ENCODE measurements at regions not wholly inside any gene's neighbourhood (a gene's known extent, or its start where the extent isn't known, plus 50 kb on each side); places are given as distances from the start of the nearest gene placed in this dataset.

DNA sequence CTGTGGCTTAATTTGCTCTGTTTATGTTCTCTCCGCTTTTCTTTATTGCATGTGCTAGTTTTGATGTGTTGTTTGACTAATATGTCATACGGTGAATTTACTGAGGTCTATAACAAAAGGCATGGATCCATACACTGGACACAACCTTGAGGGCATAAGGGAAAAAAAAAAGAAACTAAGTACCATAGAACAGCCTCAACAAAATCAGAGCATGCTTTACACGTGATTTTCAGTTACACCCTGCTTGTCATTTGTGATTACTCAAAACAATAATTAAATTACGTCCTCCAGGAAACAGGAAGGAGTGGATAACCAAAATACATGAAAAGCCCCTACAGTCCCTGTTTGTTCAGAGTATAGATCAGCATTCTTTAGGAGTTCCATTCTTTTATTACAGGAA, 150.5 kb downstream of the CRPPA start:
- Mint-ChIP-seq H3K9me3 (no peaks in the 10 kb centered on the region; the same call in 2 of the 3 replicates), H3K36me3 (ENCODE audit: low read depth) (no peaks in the 10 kb centered on the region), H3K4me3 (no peak overlapping the region), H3K27ac (no peak overlapping the region), H3K4me1 (peaks cover 15% of the 10 kb centered on the region), H3K27me3 (ENCODE audit: insufficient read depth, low read depth, poor library complexity) (no peaks in the 10 kb centered on the region)
- Histone ChIP-seq H4K20me1 (replicated peaks; ENCODE audit: insufficient read depth) (no peaks in the 10 kb centered on the region), H3K79me2 (replicated peaks; ENCODE audit: insufficient read depth) (no peaks in the 10 kb centered on the region), H3K4me2 (no peak overlapping the region), H3F3A (replicated peaks; ENCODE audit: low read depth) (no peaks in the 10 kb centered on the region), H3K4me3 (no peak overlapping the region), H3K9me2 (ENCODE audit: insufficient read depth) (no peaks in the 10 kb centered on the region), H3K36me3 (ENCODE audit: insufficient read depth) (no peaks in the 10 kb centered on the region), H3K27me3 (ENCODE audit: insufficient read depth) (no peaks in the 10 kb centered on the region), H3K4me1 (ENCODE audit: insufficient read depth) (peaks cover 18% of the 10 kb centered on the region), H3K27ac (ENCODE audit: low read depth) (no peak overlapping the region), H2AFZ (no peak overlapping the region)
- ATAC-seq (no peak), DNase-seq (ENCODE audit: low spot score) (no peak)
- TF ChIP-seq, protein P1, sequence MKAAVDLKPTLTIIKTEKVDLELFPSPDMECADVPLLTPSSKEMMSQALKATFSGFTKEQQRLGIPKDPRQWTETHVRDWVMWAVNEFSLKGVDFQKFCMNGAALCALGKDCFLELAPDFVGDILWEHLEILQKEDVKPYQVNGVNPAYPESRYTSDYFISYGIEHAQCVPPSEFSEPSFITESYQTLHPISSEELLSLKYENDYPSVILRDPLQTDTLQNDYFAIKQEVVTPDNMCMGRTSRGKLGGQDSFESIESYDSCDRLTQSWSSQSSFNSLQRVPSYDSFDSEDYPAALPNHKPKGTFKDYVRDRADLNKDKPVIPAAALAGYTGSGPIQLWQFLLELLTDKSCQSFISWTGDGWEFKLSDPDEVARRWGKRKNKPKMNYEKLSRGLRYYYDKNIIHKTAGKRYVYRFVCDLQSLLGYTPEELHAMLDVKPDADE (IDR thresholded peaks at IDR 0.05) = no peak
- TF ChIP-seq NANOG (IDR thresholded peaks at IDR 0.05; ENCODE audit: borderline replicate concordance) (no peak), POLR2AphosphoS5 (IDR thresholded peaks at IDR 0.05; ENCODE audit: low read depth) (no peak), REST (IDR thresholded peaks at IDR 0.05; ENCODE audit: unreplicated experiment) (no peak), JUNB (IDR thresholded peaks at IDR 0.05; ENCODE audit: unreplicated experiment) (no peak), STAT1 (IDR thresholded peaks at IDR 0.05; ENCODE audit: unreplicated experiment) (no peak), EZH2 (IDR thresholded peaks at IDR 0.05; ENCODE audit: low read depth, unreplicated experiment) (no peak), CTCF (conservative IDR thresholded peaks at IDR 0.05; ENCODE audit: low read depth in 2 of 2) (no peak), EZH2phosphoT487 (IDR thresholded peaks at IDR 0.05; ENCODE audit: unreplicated experiment) (no peak), ZNF114 (CRISPR knock-in tag; IDR thresholded peaks at IDR 0.05) (no peak), ZNF331 (CRISPR knock-in tag; IDR thresholded peaks at IDR 0.05; ENCODE audit: low read depth) (no peak), CREB1 (CRISPR knock-in tag; IDR thresholded peaks at IDR 0.05; ENCODE audit: low read depth) (no peak)
- TF ChIP-seq, protein P2, sequence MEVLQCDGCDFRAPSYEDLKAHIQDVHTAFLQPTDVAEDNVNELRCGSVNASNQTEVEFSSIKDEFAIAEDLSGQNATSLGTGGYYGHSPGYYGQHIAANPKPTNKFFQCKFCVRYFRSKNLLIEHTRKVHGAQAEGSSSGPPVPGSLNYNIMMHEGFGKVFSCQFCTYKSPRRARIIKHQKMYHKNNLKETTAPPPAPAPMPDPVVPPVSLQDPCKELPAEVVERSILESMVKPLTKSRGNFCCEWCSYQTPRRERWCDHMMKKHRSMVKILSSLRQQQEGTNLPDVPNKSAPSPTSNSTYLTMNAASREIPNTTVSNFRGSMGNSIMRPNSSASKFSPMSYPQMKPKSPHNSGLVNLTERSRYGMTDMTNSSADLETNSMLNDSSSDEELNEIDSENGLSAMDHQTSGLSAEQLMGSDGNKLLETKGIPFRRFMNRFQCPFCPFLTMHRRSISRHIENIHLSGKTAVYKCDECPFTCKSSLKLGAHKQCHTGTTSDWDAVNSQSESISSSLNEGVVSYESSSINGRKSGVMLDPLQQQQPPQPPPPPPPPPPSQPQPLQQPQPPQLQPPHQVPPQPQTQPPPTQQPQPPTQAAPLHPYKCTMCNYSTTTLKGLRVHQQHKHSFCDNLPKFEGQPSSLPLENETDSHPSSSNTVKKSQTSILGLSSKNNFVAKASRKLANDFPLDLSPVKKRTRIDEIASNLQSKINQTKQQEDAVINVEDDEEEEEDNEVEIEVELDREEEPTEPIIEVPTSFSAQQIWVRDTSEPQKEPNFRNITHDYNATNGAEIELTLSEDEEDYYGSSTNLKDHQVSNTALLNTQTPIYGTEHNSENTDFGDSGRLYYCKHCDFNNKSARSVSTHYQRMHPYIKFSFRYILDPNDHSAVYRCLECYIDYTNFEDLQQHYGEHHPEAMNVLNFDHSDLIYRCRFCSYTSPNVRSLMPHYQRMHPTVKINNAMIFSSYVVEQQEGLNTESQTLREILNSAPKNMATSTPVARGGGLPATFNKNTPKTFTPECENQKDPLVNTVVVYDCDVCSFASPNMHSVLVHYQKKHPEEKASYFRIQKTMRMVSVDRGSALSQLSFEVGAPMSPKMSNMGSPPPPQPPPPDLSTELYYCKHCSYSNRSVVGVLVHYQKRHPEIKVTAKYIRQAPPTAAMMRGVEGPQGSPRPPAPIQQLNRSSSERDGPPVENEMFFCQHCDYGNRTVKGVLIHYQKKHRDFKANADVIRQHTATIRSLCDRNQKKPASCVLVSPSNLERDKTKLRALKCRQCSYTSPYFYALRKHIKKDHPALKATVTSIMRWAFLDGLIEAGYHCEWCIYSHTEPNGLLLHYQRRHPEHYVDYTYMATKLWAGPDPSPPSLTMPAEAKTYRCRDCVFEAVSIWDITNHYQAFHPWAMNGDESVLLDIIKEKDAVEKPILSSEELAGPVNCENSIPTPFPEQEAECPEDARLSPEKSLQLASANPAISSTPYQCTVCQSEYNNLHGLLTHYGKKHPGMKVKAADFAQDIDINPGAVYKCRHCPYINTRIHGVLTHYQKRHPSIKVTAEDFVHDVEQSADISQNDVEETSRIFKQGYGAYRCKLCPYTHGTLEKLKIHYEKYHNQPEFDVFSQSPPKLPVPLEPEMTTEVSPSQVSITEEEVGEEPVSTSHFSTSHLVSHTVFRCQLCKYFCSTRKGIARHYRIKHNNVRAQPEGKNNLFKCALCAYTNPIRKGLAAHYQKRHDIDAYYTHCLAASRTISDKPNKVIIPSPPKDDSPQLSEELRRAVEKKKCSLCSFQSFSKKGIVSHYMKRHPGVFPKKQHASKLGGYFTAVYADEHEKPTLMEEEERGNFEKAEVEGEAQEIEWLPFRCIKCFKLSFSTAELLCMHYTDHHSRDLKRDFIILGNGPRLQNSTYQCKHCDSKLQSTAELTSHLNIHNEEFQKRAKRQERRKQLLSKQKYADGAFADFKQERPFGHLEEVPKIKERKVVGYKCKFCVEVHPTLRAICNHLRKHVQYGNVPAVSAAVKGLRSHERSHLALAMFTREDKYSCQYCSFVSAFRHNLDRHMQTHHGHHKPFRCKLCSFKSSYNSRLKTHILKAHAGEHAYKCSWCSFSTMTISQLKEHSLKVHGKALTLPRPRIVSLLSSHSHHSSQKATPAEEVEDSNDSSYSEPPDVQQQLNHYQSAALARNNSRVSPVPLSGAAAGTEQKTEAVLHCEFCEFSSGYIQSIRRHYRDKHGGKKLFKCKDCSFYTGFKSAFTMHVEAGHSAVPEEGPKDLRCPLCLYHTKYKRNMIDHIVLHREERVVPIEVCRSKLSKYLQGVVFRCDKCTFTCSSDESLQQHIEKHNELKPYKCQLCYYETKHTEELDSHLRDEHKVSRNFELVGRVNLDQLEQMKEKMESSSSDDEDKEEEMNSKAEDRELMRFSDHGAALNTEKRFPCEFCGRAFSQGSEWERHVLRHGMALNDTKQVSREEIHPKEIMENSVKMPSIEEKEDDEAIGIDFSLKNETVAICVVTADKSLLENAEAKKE (CRISPR knock-in tag; IDR thresholded peaks at IDR 0.05) = no peak

All from GM23338 (cell line).